ENCODE measurements at regions not wholly inside any gene's neighbourhood (a gene's known extent, or its start where the extent isn't known, plus 50 kb on each side); places are given as distances from the start of the nearest gene placed in this dataset.

DNA sequence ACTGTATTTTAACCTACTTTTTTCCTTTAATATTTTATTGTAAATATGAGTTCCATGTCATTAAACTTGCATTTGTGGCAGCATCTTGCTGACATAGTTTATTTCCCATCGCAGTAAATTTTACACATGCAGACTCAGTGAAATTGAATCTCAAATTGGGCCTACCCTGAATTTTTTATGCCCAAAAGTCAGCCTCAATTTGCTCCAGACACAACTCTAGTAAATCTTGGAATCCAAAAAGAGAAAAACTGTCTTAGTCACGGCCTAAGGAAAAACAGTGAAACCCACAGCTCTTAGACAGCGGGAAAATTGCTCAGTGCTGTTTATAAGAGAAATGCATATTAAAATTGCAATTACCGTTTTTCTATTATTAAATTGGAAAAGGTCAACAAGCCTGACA lies 85.3 kb upstream of the PCSK2 start:
- TF ChIP-seq JUN (IDR thresholded peaks at IDR 0.05; ENCODE audit: borderline replicate concordance, insufficient read depth, insufficient read length, low read depth): no peak
- TF ChIP-seq, protein P1, sequence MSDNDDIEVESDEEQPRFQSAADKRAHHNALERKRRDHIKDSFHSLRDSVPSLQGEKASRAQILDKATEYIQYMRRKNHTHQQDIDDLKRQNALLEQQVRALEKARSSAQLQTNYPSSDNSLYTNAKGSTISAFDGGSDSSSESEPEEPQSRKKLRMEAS (IDR thresholded peaks at IDR 0.05; ENCODE audit: insufficient read depth, insufficient read length): no peak
- POLR2A ChIA-PET: no interaction called here

DNA sequence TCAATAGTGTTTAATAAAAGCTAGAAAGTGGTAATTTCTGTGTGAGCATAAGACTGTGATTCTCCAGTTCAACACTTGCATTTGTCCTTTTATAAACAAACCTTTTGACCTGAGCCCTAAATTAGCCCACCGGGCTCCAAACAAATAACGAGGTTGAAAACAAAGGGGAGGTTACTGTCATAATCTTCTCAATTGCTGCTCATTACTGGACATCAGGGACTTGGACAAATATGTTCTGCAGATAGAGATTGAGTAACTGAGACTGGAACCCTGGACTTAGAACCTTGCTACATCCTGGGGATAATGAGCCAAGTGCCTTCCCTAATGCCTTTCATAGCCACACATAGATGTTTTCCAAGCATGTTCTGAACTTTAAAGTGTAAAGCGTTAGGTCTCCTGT lies 84.2 kb upstream of the PCSK2 start:
- no TSS peak for BruUV-seq (replicated peaks)
- dilution Hi-C loops (cut with MboI; ENCODE audit: extremely low pct_ligation_motif_present, low sequenced_read_pairs): no loop called here
- no peak overlapping the region for H3K4me3 ChIP-seq (replicated peaks in 1 of 3; ENCODE audit: insufficient read depth in 1 of 3, low read depth in 1 of 3, low read length in 3 of 3)
- DNase-seq (ENCODE audit: low read depth, low spot score) (no peak), FAIRE-seq (no peak)
- H3K4me2 ChIP-seq (ENCODE audit: insufficient read depth, low read length): no peak overlapping the region
- no peaks in the 10 kb centered on the region for H4K20me1 ChIP-seq (replicated peaks; ENCODE audit: control insufficient read depth, extremely low read depth, insufficient read depth, low read length)
- no peaks in the 10 kb centered on the region for H3K9me1 ChIP-seq (replicated peaks; ENCODE audit: control insufficient read depth, extremely low read depth, insufficient read depth, low read length)
- no peaks in the 10 kb centered on the region for H3K79me2 ChIP-seq (ENCODE audit: control insufficient read depth, insufficient read depth, low read length)
- H2AFZ ChIP-seq (ENCODE audit: low read depth, low read length): no peak overlapping the region
- H3K36me3 ChIP-seq (ENCODE audit: control insufficient read depth in 2 of 2, extremely low read depth in 1 of 2, insufficient read depth in 2 of 2, low read length in 2 of 2): no peaks in the 10 kb centered on the region
- peaks cover 2% of the 10 kb centered on the region for H3K9me3 ChIP-seq (replicated peaks; ENCODE audit: control insufficient read depth, insufficient read depth, low read length)
- CTCF ChIA-PET: no interaction called here
- no peak overlapping the region for H3K27ac ChIP-seq (ENCODE audit: insufficient read depth, low read depth, low read length)
- intact Hi-C loops (cut with micrococcal nuclease): no loop called here
- no peaks in the 10 kb centered on the region for H3K4me1 ChIP-seq (ENCODE audit: control insufficient read depth, extremely low read depth, insufficient read depth, low read length)
- TF ChIP-seq GATA2 (IDR thresholded peaks at IDR 0.05; ENCODE audit: insufficient read depth, insufficient read length, low read depth, low read length): no peak
- TF ChIP-seq, protein P2, sequence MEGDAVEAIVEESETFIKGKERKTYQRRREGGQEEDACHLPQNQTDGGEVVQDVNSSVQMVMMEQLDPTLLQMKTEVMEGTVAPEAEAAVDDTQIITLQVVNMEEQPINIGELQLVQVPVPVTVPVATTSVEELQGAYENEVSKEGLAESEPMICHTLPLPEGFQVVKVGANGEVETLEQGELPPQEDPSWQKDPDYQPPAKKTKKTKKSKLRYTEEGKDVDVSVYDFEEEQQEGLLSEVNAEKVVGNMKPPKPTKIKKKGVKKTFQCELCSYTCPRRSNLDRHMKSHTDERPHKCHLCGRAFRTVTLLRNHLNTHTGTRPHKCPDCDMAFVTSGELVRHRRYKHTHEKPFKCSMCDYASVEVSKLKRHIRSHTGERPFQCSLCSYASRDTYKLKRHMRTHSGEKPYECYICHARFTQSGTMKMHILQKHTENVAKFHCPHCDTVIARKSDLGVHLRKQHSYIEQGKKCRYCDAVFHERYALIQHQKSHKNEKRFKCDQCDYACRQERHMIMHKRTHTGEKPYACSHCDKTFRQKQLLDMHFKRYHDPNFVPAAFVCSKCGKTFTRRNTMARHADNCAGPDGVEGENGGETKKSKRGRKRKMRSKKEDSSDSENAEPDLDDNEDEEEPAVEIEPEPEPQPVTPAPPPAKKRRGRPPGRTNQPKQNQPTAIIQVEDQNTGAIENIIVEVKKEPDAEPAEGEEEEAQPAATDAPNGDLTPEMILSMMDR (IDR thresholded peaks at IDR 0.05; ENCODE audit: extremely low read depth in 1 of 2, insufficient read depth in 1 of 2, low read depth in 1 of 2, low read length in 2 of 2): no peak
- no peak for TF ChIP-seq POLR2A (IDR thresholded peaks at IDR 0.05; ENCODE audit: low read depth, low read length)
- TF ChIP-seq EZH2 (IDR thresholded peaks at IDR 0.05; ENCODE audit: borderline replicate concordance, low read depth, low read length, severe bottlenecking): no peak
- TF ChIP-seq POLR2AphosphoS5 (IDR thresholded peaks at IDR 0.05; ENCODE audit: insufficient read depth, low read depth, low read length): no peak
- TF ChIP-seq JUN (IDR thresholded peaks at IDR 0.05; ENCODE audit: borderline replicate concordance, insufficient read depth, insufficient read length, low read depth): no peak
- no peak for TF ChIP-seq FOS (IDR thresholded peaks at IDR 0.05; ENCODE audit: borderline replicate concordance, insufficient read depth, low read length)
- no peak for TF ChIP-seq MYC (IDR thresholded peaks at IDR 0.05; ENCODE audit: low read depth, low read length)
- TF ChIP-seq, protein P1 (IDR thresholded peaks at IDR 0.05; ENCODE audit: insufficient read depth, insufficient read length): no peak
- H3K9ac ChIP-seq (replicated peaks; ENCODE audit: extremely low read depth, insufficient read depth, low read length): no peak overlapping the region
- no peaks in the 10 kb centered on the region for H3K27me3 ChIP-seq (ENCODE audit: control insufficient read depth in 2 of 2, insufficient read depth in 2 of 2, low read length in 2 of 2)
- POLR2A ChIA-PET: no interaction called here

More for the DNA sequence above, 85.3 kb upstream of the PCSK2 start:
- Histone ChIP-seq H3K9me3 (replicated peaks; ENCODE audit: control insufficient read depth, insufficient read depth, low read length) (peaks cover 3% of the 10 kb centered on the region), H3K79me2 (ENCODE audit: control insufficient read depth, insufficient read depth, low read length) (no peaks in the 10 kb centered on the region), H3K9ac (replicated peaks; ENCODE audit: extremely low read depth, insufficient read depth, low read length) (no peak overlapping the region), H3K36me3 (ENCODE audit: control insufficient read depth in 2 of 2, extremely low read depth in 1 of 2, insufficient read depth in 2 of 2, low read length in 2 of 2) (no peaks in the 10 kb centered on the region), H3K4me3 (replicated peaks in 1 of 3; ENCODE audit: insufficient read depth in 1 of 3, low read depth in 1 of 3, low read length in 3 of 3) (no peak overlapping the region), H3K4me1 (ENCODE audit: control insufficient read depth, extremely low read depth, insufficient read depth, low read length) (no peaks in the 10 kb centered on the region), H2AFZ (ENCODE audit: low read depth, low read length) (no peak overlapping the region), H3K4me2 (ENCODE audit: insufficient read depth, low read length) (no peak overlapping the region), H3K27me3 (ENCODE audit: control insufficient read depth in 2 of 2, insufficient read depth in 2 of 2, low read length in 2 of 2) (no peaks in the 10 kb centered on the region), H4K20me1 (replicated peaks; ENCODE audit: control insufficient read depth, extremely low read depth, insufficient read depth, low read length) (no peaks in the 10 kb centered on the region), H3K9me1 (replicated peaks; ENCODE audit: control insufficient read depth, extremely low read depth, insufficient read depth, low read length) (no peaks in the 10 kb centered on the region), H3K27ac (ENCODE audit: insufficient read depth, low read depth, low read length) (no peak overlapping the region)
- BruUV-seq (replicated peaks): no TSS peak
- dilution Hi-C loops (cut with MboI; ENCODE audit: extremely low pct_ligation_motif_present, low sequenced_read_pairs) (no loop called here), intact Hi-C loops (cut with micrococcal nuclease) (no loop called here)
- no peak for DNase-seq (ENCODE audit: low read depth, low spot score)
- CTCF ChIA-PET: no interaction called here
- no peak for FAIRE-seq
